NCI-H1930 (cell line): ENCODE measurements at regions not wholly inside any gene's neighbourhood (a gene's known extent, or its start where the extent isn't known, plus 50 kb on each side); places are given as distances from the start of the nearest gene placed in this dataset.
"Not testable (repeated sequence)": the region's sequence is repeated elsewhere in the genome, so short reads cannot be mapped to it uniquely, and the experiment has no call there.

Source experiments
- DNase-seq, 2 experiments: peaks; one replicate each; lab custom pipeline; 2025; lab: John Stamatoyannopoulos, UW

DNA sequence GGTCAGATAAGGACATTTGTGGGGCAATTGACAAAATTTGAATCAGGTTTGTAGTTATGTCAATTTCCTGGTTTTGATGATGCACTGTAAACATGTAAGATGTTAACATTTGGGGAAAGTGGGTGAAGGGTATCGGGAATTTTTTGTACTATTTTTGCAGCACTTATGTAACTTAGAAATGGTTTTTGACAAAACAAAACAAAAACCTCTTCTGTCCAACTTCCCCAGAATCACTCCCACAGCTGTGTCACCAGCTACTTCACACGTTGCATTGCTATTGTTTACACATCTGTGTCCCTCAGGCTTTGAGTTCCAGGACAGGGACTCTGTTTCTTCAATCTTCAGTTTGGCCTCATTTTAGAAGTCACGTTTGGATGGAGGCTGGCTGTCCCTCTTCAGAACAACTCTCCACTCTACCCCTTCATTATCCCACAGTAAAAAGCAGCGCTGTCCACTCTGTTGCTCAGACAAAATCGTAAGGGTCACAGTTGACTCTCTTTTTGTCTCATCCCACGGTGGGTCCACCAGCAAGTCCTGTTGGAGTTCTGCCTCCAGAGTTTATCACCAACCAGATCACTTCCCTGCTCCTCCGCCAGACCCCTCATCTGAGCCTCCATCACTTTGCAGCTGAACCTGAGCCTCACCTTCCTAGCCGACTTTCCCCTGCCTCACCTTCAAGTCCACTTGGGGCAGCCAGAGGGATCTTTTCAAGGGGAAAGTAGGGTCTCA is 63.2 kb downstream of the NENF start:
- no peak for DNase-seq

DNA sequence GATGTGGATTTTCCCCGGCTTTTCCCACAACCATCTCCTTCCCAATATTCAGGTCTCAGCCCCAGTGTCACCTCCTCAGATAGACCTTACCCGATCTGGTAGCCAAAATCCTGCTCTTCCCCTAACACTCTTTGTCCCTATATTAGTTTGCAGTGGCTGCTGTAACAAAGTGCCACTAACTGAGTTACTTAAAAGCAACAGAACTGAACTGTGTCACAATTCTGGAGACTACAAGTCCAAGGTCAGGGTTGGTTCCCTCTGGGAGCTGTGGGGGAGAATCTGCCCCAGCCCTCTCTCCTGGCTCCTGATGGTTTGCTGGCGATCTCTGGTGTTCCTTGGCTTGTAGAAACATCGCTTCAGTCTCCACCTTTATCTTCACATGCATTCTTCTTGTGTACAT is 64.0 kb downstream of the NENF start:
- DNase-seq = no peak

DNA sequence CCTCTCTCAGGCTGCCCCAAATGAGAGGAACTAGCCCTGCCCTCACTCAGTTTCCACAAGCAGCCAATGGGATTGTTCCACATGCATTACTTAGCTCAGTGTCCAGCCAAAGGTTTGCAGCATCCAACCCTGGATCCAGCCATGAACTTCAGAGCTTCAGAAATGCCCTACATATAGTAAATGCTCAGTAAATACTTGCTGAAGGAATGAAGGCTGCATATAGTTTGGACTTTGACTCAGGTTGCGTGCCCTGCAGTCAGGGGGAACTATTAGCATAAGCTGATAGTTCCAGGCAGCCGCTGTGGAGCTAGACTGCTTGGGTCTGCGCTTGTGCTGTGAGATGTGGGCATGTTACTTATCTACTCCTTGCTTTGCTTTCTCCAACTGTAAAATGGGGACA is 64.8 kb downstream of the NENF start:
- no peak for DNase-seq

DNA sequence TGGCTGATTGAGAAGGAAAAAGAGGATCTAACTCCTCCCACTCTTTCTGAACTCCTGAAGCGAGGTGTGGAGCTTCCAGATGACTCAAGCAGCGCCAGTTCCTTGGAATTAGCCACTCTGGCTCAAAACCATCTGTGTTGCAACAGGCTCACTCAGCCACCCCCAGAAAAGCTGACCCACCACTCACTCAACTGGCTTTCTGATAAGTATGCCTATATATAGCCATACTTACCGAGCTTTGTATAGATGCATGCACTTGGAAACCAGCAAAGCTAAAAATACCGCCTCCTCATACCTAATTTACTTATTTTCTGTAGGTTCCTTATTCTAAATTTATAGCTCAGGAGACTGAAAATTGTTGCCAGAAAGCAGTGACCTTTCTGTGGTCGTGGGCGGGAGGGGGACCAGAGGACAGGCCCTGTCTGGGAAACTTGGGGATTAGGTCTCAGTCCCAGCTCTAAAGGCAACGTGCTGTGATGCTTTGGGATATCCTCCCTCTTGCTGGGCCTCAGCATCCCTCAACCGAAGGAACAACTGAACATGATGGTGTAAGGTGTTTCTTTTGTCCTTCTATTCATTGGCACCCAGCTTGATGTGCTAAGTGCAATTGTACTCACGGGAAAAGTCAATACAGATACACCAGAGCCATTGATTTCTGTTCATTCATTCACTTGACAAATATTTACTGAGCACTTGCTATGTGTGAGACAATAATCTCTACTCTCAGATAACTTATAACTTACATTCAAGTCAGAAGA is 65.7 kb downstream of the NENF start:
- peak; percentile 56 to 67 for DNase-seq

DNA sequence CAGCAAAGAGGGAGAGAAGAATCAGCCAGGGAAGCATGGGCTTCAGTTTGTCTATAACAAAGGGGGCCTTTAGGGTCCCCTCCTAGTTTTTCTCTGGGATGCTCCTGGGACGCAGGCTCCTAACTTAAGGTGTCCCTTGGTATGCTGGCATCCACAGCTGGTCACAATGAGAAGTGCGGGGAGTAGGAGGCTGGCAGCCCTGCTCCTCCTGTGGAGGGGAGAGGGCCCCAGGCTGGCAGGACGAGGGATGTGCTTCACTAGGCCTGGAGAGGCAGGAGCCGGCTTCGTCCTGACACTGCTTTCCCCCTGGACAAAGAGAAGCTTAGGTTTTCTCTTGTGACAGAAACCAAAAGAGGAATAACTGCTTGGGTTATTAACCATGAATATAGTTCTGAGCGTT is 67.6 kb downstream of the NENF start:
- no peak for DNase-seq

DNA sequence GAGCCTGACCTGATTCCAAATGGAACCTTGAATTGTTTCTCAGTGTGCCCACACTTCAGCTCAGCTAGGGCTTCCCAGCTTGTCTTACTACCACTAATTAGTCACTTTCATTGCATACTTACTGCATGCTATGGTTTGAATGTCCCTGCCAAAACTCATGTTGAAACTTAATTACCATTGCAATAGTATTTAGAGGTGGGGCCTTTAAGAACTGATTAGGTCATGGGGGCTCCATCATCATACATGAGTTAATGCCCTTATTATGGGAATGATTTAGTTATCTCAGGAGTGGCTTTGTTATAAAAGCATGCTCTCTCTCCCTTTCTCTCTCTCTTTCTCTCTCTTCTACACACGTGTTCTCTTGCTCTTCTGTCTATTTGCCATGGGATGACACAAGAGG is 68.3 kb downstream of the NENF start:
- no peak for DNase-seq

DNA sequence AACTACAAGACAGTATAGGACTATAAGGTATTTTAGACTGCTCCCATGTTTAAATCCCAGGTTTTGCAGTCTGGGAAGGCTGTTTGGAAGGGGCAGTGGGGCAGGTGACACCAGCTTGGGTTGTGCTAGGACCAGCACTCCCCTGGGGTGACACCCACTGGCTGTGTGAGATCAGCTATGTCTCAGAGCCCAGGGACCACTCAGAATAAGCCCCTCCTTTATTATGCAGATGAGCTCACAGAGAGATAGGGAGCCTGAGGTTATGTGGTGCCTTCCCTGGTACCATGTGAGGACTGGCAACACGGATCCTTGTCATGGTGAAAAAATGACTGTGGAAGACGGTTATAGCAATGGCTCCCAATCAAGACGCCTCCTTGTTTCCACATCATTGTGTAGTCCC is 71.0 kb downstream of the NENF start:
- no peak for DNase-seq

DNA sequence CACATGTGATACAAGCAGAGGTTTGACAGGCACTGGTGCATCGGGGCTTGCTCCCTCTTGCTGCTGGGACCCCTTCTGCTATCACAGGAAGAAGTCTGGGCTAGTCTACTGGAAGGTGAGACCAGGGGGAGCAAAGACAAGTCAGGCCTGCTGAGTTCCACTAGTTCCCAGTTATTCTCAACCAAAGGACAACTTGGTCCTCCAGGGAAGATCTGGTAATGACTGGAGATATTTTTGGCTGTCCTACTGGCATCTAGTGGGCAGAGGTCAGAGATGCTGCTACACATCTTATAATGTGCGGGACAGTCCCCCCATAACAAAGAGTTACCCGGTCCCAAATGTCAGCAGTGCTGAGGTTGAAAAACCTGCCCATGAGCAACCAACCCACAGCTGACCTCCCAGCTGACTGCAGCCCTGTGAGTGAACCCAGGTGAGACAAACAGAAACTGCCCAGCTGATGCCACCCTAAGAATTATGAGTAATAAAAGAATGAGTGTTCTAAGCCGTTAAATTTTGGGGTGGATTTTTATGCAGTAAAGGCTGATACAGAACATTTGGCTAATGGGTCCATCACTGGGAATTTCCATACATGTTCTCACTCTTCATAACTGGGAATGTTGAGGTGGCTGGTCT is 71.6 kb downstream of the NENF start:
- no peak for DNase-seq

DNA sequence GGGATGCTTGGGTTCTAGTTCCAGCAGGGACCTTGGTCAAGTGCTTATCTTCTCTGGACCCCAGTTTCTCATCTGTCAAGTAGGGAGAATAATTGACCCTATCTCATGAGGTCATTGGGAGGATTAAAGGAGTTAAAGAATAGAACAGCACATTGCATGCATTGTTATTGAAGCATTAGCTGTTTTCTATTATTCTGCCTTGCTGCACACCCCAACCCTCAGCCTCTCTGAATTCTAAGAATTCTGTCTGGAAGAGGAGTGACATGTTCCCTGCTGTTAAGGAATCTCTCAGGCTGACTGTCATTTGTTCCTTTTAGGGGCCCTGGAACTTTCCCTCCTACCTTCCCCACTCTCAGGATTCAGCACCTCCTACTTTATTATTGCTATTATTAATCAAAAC is 73.9 kb downstream of the NENF start:
- no peak for DNase-seq

DNA sequence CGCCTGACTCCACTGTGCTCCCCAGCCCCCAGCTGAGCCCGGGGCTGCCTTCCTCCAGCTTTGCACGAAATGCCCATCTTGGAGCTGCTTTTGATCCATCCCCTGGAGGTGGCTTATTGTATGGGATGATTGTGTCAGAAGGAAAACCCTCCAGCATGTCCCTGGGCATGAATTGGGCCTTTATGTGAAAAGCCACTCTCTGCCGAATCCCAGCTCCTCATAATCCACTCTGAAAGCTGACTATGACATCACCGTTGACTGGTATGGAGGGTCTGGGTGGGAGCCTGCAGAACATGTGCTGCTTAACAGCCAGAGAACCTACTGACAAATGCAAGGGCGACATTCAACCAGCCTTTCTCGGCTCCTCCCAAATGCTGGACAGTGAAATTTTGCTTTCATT is 74.6 kb downstream of the NENF start:
- DNase-seq = no peak

DNA sequence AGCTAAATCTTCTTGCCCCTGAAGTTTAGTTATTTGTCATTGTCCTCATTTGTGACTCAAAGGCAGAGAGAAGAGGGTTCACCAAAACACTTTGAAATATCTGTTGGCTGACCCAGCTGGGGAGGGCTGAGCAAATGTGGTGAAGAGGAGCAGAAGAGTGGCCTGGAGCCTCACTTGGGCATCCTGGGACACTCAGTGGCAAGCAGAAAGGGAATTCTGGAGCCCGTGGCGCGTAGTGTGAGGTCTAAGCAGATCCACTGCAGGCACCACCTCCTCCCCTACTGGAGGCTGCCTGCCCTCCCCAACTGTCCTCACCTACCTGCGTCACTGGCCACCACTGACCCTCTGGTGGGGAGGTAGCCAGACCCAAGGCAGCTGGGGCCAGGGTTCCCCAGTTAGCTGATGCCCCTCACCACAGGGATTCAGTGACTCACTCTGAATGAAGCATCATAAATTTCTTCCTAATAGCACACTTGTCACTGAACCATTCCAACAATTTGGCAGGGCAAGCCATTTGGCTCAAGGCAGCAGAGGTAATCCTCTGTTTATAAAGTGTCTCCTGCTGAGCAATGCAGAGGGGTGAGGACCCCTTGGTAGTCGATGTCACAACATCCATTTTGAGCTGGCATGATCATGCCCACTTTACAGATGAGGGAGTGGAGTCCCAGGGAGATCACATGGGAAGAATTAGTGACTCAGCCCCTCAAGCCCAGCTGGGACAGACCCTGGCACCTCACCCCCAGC is 80.3 kb downstream of the NENF start:
- no peak for DNase-seq

DNA sequence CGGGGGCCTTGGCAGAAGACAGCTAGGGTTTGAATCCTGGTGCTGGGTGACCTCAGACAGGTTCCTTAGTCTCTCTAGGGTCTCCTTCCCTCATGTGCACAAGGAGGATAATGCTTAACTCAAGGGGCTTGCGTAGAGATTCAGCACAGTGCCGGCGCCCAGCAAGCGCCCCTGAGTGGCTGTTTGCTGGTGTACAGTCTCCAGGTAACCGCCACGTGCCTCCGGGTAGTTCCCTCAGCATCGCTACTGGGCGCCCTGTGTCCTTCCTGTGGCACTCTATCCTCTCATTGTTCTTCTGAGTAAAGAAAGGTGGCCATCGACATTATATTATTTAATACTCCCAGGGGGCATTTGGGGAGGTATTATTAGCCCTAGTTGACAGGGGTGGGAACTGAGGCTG is 80.9 kb downstream of the NENF start:
- no peak for DNase-seq

DNA sequence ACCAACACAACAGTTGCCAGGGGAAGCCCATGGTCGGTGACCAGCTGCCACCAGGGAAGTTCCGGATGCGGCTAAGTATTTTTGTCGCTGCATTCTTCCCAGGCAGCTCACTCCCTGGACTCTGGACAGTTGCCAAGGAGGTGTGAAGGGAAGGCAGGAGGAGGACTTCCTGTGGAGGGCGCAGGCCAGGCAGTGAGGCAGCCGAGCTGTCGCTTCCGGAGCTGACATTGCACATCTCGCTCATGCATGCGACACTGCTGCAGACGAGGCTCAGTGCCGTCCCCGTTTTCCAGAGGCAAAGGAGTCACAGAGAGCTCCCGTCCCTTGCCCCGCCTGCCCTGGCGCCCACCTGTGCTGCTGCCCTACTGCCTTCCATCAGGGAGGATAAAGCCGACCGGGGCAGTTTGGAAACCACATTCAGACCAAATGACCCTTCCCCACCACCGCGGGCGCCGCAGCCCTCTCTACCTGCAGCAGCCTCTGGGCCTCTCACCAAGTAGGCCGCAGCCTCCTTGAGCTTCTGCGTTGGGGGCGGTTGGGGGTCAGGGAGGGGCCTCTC is 81.4 kb downstream of the NENF start:
- DNase-seq = no peak

DNA sequence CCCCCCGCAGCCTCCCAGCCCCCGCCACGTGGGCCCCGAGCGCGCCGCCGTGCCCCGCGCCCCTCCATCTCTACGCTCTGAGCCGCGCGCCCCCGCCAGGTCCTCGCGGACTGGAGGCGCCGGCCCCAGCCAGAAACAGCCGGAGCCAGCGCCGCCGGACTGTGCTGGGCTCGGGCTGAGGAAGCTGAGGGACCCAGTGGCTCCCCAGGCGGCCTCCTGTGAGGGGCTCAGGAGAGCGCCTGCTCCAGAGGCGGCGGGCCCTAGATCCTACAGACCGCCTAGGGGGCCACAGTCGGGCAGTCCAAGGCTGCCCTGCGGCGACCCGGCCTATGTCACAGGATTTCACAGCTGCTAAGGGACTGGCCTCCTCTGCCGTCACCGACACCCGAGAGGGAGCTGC is 82.1 kb downstream of the NENF start:
- no peak for DNase-seq

DNA sequence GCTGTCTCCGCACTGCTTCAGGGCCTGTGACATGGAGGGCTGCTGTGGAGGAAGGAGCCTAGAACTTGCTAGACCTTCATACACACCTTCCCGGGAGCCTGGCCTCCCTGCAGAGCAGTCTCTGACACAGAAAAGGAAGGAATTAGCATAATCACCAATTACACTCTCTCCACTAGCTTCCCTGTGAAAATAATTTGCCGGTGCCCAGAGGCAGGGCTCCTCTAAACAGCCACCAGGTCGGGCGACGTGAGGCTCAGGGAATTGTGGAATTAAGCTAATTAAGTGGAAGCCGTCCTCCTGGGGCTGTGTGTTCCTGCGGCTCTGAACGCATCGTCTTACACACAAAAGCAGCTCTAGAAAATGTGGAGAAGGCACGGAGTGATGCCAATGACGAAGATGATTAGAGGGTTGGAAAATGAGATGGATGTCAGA is 82.6 kb downstream of the NENF start:
- no peak for DNase-seq

DNA sequence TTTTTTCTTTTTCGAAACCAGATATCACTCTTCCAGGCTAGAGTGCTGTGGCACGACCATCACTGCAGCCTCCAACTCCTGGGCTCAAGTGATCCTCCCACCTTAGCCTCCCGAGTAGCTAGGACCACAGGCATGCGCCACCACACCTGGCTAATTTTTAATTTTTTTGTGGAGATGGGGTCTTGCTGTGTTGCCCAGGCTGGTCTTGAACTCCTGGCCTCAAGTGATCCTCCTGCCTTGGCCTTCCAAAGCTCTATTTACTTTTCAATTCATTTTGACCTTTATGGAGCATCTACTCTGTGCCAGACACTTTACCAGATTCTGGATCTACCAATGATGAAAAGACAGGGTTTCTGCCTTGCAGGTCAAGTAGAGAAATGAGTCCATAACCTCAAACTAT is 83.3 kb downstream of the NENF start:
- DNase-seq = not testable (repeated sequence)

DNA sequence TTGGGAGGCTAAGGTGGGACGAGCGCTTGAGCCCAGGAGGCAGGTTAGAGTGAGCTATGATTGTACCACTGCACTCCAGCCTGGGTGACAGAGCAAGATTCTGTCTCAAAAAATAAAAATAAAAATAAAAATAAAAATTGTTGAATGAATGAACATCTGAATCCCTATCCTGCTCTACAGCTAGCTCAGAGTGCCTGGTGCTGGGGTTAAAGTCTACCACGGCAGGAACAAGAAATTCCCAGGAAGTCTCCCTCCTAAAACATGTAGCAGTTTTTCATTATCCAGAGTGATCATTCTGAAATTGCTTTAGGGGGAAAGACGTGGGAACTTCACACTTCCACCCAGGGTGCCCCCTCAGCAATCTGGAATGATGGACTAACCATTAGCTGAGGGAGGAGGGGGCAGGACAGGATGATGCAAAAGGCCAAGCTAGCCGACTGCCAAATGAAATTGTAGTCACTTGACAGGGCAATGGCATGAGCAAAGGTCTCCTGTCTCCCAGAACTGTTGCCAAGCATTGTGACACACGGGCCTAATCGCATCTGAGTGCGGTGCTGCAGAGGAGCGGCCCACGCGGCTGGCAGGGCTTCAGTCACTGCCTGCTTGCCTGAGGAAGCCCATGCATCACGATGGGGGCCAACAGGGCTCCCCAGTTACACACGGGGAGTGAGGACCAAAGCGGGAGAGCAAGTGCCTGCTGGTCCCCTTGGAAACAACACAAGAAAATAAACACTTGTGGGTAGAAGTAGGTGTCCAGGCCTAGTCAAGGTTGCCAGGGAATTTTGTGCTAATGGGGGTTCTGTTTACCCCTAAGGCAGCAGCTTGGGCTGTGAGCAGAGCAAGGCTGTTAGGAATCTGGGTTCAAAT is 85.7 kb downstream of the NENF start:
- DNase-seq = no peak

DNA sequence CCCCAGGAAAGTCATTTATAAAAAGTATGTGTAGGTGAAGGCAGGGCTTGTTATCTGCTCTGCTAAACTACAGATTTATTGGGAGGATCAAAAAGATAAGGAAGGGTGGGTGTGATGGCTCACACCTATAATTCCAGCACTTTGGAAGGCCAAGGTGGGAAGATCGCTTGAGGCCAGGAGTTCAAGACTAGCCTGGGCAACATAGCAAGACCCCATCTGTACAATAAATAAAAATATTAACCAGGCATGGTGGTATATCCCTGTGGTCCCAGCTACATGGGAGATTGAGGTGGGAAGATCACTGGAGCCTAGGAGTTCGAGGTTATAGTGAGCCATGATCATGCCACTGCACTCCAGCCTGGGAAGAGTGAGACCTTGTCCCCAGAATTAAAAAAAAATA is 86.4 kb downstream of the NENF start:
- DNase-seq = no peak

DNA sequence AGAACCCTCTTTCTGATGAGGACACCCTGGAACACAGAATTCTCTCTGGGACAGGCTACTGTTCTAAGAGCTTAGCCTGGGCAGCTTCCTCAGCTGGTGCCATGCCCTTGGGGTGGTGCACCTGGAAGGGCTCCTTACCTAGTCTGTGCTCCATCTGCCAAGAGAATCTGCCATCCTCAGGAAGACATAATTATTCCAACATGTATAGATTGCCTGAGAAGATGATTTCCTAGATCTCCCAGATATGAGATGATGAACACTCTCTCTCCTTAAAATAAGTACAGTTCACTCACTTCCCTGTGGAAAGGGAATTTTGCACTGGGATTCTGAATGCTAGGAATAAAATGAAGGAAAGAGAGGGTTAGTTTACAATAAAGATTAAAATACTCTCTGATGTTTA is 87.6 kb downstream of the NENF start:
- no peak for DNase-seq

DNA sequence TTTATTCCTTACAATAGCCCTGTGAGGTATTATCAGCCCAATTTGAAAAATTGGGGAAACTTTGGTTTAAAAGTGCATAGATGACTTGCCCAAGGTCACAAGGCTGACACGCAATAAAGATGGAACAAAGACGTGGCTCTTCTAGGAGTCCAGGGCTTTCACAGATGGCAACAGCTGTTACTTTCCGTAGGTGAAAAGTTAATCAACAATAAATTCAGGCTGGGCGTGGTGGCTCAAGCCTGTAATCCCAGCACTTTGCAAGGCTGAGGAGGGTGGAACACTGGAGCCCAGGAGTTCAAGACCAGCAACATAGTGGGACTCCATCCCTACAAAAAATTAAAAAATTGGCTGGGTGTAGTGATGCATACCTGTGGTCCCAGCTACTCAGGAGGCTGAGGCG is 87.8 kb upstream of the ATF3 start:
- DNase-seq = no peak

DNA sequence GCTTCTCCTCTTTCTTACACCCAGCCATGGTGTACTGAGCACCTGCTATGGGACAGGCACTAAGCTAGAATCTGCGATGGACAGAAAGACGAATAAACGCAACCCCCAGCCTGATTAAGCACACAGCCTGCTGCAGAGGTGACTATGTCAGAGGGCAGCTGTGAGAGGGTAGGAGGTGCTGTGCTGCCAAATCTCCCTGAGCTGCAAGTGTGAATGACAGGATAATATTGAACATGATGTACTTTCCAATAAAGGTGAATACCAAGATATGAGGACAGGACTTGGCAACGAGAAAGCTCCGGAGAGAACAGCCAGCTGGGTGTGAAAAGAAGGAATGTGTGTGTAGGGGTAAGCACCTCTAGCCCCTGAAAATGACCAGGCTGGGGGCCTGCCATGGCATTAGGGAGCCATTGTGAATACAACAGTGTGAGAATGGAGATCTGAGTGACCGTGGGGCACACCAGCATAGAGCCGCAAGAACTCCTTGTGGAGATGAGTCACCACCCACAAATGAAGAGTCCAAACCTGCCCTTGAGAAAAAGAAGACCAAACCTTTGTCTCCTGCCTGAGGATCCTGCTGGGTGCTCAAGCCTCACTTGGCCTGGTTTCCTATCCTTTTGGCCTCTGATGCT is 83.0 kb upstream of the ATF3 start:
- no peak for DNase-seq
